G401.6 (cell line): ENCODE measurements at regions not wholly inside any gene's neighbourhood (a gene's known extent, or its start where the extent isn't known, plus 50 kb on each side); places are given as distances from the start of the nearest gene placed in this dataset.

Source experiments
- FAIRE-seq: peaks from 2 replicates; lab custom pipeline; 2012; peaks lifted over from hg19 to GRCh38; lab: Jason Lieb, UNC

DNA sequence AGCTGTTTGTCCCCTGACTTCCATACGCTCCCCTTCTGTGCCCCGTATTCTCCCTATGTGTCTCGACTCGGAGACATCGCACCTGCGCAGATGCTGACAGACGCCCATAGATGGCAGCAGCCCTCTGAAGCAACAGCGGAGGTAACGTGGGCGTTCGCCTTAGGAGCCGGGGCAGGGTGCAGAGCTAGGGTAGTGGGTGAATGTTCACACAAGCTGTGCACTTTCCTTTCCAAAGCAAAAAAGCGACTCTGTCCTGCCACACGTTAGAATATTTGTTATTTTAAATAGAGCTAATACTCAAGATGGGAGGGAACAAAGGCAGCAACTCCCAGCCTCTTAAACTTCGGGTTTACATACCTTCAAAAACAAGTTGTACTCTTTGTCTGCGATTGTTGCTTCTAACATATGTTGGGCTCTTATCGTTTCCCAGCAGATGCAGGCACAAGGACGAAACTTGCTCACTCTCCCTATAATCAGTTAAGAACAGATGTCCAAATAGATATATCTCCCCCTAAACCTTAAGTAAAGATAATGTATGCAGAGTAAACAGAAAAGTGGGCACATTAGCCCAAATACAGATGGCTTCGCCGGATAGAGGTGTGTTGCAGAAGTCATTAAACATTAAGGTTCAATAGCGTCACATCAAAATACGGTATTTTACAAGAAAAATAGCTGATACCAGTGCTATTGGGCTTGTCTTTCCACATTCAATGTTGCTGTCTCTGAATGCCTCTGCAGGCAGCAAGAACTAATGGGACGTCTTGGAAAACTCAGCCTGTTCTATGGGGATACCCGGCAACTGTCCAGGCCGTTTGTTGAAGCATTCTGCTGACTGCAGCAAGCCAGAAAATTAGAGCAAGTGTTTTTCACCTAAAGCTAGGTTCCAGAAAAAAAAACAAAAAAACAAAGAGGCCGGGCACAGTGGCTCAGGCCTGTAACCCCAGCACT is 340.3 kb upstream of the PRKCQ start:
- FAIRE-seq, result no peak

- no peak for FAIRE-seq
Measured at GRCh38 chr10:6919077-6919476, 339.0 kb upstream of the PRKCQ start.

DNA sequence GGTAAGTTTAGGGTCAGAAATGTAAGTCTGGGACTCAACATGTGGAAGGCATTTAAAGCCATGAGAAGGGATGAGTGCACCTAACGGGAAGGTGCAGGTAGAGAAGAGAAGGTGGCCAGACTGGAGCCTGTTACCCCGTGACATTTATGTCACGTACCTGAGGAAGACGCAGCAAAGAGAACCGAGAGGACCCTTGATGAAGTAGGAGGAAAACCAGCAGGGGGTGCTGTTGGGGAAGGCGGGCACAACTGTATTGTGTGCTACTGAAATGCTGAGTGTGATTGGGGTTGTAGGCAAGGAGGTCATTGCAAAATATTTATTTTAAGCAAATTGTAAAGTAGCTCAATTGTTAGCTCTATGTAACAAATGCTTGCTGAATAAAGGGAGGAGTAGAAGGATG is 338.2 kb upstream of the PRKCQ start:
- no peak for FAIRE-seq

GRCh38 chr10:6917125-6917524 is 337.0 kb upstream of the PRKCQ start:
- FAIRE-seq, result no peak

DNA sequence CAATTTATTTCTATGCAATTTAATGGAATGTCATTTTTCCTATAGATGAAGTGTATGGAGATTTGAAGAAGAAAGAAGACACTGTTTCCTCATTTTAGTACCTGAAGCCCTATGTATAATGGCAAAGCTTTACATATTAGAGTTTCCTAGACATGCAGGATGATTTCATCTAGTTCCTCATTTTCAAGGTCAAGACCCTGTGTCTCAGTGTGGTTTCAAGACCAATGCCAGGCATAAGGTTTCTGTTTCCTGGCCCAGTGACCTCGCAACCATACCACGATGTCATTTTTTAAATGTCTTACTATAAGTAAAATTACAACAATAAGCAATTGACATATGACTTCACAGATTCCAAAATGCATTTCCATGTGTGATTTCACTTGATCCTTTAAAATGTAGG is 336.5 kb upstream of the PRKCQ start:
- FAIRE-seq, result no peak

DNA sequence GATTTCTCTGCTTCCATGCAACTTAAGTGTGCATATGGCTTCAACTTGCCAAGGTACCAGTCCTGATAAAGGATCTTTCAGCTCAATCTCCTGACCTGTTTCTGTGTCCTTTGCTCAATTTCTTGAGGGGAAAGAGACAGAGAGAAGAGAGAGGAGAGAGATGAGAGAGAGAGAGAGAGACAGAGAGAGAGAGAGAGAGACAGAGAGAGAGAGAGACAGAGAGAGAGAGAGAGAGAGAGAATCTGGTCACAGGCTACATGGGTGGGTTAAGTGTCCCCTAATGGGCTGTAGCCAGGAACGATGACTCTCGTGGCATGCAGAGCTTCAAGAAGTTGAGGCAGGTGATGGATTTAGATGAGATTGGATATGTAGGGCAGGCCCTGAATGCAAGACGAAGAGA is 335.2 kb upstream of the PRKCQ start:
- no peak for FAIRE-seq

- FAIRE-seq, result no peak
Measured at GRCh38 chr10:6912929-6913328, 332.9 kb upstream of the PRKCQ start.

GRCh38 chr10:6912424-6912823 is 332.3 kb upstream of the PRKCQ start:
- no peak for FAIRE-seq

GRCh38 chr10:6912021-6912420 is 331.9 kb upstream of the PRKCQ start:
- FAIRE-seq, result no peak

- no peak for FAIRE-seq
Measured at GRCh38 chr10:6909905-6910560, 330.0 kb upstream of the PRKCQ start.

DNA sequence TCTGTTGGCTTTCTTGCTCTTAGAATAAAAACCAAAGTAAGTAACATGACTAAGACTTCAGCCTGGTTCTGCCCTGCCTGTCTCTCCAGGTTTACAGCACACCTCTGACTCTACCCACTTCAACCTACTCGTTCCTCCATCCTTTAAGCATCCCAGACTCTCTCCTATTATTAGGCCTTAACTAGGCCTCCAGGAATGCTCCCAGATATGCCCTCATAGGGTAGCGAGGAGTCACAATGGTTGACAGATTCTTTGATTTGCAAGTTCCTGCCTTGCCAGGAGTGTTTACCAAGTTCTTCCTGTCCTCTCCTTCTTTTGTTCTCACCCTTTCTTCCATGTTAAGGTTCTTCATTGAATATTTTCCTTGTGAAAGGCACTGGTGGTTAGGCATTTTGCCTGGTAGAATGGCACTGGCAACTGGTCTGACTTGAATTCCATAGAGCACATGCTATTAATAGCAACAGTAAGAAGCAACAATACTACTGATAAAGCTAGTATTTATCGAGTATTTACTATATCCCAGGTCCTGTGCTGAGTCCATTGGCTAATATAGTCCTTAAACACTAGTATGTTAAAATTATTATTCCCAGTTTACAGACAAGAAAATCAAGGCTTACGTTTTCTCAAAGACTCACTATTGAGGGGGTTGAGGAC is 327.9 kb upstream of the PRKCQ start:
- no peak for FAIRE-seq

GRCh38 chr10:6894405-6894804 is 314.3 kb upstream of the PRKCQ start:
- no peak for FAIRE-seq

DNA sequence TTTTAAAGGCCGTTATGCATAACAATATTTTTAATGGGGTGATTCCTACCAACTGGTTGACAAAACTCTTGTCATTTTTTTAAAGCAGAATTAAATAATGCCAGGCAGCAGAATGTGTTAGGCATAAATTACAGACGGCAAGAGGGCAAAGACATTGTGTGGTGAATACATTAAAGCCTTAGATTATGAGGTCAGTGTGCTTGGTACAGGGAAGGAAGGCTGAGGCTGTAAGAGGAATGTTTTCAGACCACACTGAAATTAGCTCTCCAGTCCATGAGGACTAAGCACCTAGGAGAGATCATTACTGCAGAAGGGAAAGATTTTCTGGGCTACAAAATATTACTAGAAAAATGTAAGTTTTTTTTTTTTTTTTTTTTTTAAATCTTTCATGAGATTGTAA is 312.8 kb upstream of the PRKCQ start:
- FAIRE-seq, result no peak

GRCh38 chr10:6891924-6892323 is 311.8 kb upstream of the PRKCQ start:
- no peak for FAIRE-seq

GRCh38 chr10:6889718-6890117 is 309.6 kb upstream of the PRKCQ start:
- no peak for FAIRE-seq

DNA sequence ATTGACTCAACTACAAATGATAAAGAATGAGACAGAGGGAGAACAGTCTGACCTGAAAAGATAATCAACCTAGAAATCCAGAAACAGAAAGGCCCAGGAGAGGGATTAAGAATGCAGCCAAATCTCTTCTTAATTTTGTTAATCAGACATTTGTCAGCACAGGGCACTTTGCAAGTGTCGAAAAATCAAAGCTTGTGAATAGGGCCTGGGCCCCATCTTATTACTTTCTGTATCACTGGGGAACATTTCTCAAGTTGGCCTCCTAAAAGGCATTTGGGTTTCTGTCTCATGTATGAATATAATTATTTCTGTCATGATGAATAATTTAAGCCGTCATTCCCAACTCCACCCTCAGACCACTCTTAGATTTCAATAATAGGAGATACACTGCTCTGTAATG is 308.4 kb upstream of the PRKCQ start:
- FAIRE-seq, result no peak

- no peak for FAIRE-seq
Measured at GRCh38 chr10:6885284-6885683, 305.2 kb upstream of the PRKCQ start.

DNA sequence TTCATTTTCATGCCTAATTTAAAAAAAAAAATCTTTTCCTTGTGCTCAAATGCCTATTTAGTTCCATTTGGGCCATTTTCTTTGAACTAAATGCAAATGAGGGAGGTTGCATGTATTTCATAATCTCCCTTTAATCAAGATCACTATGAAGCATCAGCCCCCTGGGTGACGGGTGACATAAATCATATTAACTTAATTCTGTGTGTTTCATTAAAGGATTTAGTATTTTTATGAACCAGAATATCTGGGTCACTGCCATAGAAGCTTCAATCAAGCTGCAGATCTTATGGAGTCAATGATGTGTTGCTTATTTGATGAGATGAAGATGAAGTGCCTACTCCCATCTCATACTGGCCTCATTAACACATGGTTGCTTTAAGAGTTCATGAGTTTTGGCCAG is 301.9 kb upstream of the PRKCQ start:
- no peak for FAIRE-seq

DNA sequence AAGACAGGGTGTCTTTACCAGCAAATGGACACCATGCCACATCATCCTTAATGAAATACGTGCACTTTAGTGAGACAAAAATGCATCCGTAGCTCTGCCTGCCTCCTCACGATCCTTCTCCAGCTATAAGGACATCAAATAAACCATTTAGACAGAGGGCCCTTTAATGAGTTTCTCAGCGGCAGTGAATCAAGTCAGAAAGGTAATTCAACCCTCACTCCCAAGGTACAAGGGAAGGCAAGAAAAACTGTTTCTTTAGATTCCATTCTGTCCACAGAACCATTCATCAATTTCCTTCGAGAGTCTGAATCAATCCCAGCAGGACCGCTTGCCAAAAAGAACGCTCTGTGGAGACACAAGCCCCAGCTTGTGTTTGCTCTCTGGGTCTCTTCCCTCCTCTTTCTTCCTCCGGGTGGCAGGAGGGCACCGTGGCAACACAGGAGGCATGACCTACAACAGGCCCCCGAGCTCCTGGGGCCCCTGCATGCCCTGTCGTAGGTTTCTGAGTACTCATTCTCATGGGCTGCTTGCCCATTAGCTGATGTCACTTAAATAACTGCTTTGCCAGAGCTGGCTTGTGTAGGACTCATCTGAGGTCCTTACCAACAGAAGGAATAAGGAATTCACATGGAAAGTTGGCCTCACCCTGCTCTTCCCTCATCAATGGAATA is 297.8 kb upstream of the PRKCQ start:
- FAIRE-seq, result no peak

GRCh38 chr10:6877336-6877721 is 297.3 kb upstream of the PRKCQ start:
- FAIRE-seq, result no peak

DNA sequence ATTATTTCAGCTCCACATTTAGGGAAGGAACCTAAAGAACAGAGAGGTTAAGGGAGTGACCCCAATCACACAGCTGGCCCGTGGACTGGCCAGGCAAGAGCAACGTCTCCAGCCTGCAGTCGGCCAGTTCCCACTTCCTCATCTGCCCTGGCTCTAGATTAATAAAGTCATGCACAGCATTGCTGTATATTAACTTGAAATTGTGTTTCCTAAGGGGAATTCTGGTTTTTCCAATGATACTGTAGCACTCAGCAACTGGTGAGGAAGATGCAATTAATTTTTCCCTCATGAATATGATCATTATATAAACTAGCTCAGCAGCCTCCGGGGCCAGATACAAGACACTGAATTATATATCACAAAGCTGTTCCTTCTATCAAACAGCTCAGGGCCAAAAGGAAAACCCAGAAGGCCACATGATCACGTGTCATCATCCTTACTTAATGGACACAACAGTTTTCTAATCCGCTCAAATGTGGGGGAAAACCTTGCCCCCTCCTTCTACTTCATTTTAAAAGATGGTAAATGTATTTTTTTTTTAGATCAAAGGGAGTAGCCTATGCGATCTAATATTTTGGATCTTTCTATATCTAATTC is 295.3 kb upstream of the PRKCQ start:
- no peak for FAIRE-seq

DNA sequence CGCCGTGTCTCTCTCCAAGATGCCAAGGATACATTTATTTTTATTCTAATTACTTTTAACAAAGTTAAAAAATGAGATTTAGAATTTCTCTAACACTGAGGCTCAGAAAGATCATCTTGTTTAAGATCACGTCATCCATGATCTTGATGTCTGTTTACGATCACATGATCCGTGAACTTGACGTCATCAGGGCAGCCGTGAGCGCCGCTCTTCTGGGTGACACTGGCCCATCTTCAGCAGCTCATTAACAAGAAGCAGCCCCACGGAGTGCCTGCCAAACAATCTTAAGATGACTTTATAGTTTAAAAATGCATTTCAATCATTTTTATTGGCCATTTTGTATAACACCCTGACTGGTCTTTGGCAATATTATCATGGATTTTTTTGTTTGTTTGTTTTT is 291.1 kb upstream of the PRKCQ start:
- no peak for FAIRE-seq
